SK-N-SH (cell line): ENCODE measurements at regions not wholly inside any gene's neighbourhood (a gene's known extent, or its start where the extent isn't known, plus 50 kb on each side); places are given as distances from the start of the nearest gene placed in this dataset.

Experiments used
- CTCF ChIA-PET: fragments of 300-600, 350-600 bp; formaldehyde crosslinking; extraction: SDS; loops from one replicate; lab custom pipeline; 2021; lab: Yijun Ruan, JAX
- POLR2A ChIA-PET: fragments of 350-600 bp; sonication (Branson Sonifier 250); formaldehyde crosslinking; extraction: SDS; loops from one replicate; lab custom pipeline; 2020; ENCODE audit warnings: antibody characterized with exemption, inconsistent platforms; lab: Yijun Ruan, JAX
- DNase-seq: peaks from one replicate; pipeline ENCODE4 v3.0.0; 2012
- H2AFZ ChIP-seq: fragments of 200-600 bp; sonication (generic); 2 replicates; pipeline ENCODE4 v1.8.1; 2016; ENCODE audit warnings: antibody characterized with exemption, mild to moderate bottlenecking, low read depth
- H3F3A ChIP-seq: fragments of 200-600 bp; sonication (generic); replicated peaks from 2 replicates; pipeline ENCODE3; 2016; ENCODE audit warnings: antibody characterized with exemption, mild to moderate bottlenecking; ENCODE audit not compliant: insufficient read depth
- H3K27ac ChIP-seq, 2 experiments: fragments of 200-500 bp in 1 of 2; fragments of 200-600 bp in 1 of 2; sonication (Bioruptor generic) in 1 of 2; sonication (generic), shearing (Covaris generic) in 1 of 2; 2 replicates each; pipeline versions ENCODE4 v1.5.1 to v1.6.1; 2014 to 2016; ENCODE audit warnings: low read depth in 2 of 2, inconsistent platforms in 1 of 2, low read length in 1 of 2, mild to moderate bottlenecking in 1 of 2, mixed read lengths in 1 of 2
- H3K27me3 ChIP-seq: fragments of 200-600 bp; sonication (generic), shearing (Covaris generic); 2 replicates; pipeline ENCODE4 v1.6.1; 2016; ENCODE audit warnings: mixed run types; ENCODE audit not compliant: insufficient read depth
- H3K36me3 ChIP-seq, 2 experiments: fragments of 200-500 bp in 1 of 2; fragments of 200-600 bp in 1 of 2; sonication (Bioruptor generic) in 1 of 2; sonication (generic) in 1 of 2; replicated peaks in 1 of 2; 2 replicates each; pipeline versions ENCODE3 to v1.5.1; 2014 to 2016; ENCODE audit warnings: low read length in 1 of 2, mild to moderate bottlenecking in 1 of 2; ENCODE audit not compliant: insufficient read depth in 2 of 2, control insufficient read depth in 1 of 2
- H3K4me1 ChIP-seq, 2 experiments: fragments of 200-500 bp in 1 of 2; fragments of 200-600 bp in 1 of 2; sonication (Bioruptor generic) in 1 of 2; sonication (generic), shearing (Covaris generic) in 1 of 2; 2 replicates each; pipeline versions ENCODE4 v1.5.1 to v1.6.1; 2014 to 2016; ENCODE audit warnings: low read depth in 1 of 2, low read length in 1 of 2, mixed run types in 1 of 2; ENCODE audit not compliant: insufficient read depth in 2 of 2, control insufficient read depth in 1 of 2
- H3K4me2 ChIP-seq: fragments of 200-600 bp; sonication (generic), shearing (Covaris generic); 2 replicates; pipeline ENCODE4 v1.6.1; 2017; ENCODE audit warnings: mixed run types
- H3K4me3 ChIP-seq, 2 experiments: fragments of 200-500 bp in 1 of 2; fragments of 200-600 bp in 1 of 2; sonication (Bioruptor generic) in 1 of 2; sonication (generic), shearing (Covaris generic) in 1 of 2; 2 replicates each; pipeline versions ENCODE4 v1.5.1 to v1.8.1; 2014 to 2016; ENCODE audit warnings: low read depth in 2 of 2, inconsistent platforms in 1 of 2, low read length in 1 of 2, mild to moderate bottlenecking in 1 of 2, mixed read lengths in 1 of 2, moderate library complexity in 1 of 2
- H3K79me2 ChIP-seq: fragments of 200-600 bp; sonication (generic); 2 replicates; pipeline ENCODE4 v1.8.1; 2017; ENCODE audit warnings: mild to moderate bottlenecking; ENCODE audit not compliant: insufficient read depth
- H3K9ac ChIP-seq: fragments of 200-600 bp; sonication (generic); 2 replicates; pipeline ENCODE4 v1.6.1; 2017; ENCODE audit warnings: mixed run types
- H3K9me2 ChIP-seq: fragments of 200-600 bp; sonication (generic); 2 replicates; pipeline ENCODE4 v1.6.1; 2017; ENCODE audit warnings: mixed run types
- H3K9me3 ChIP-seq: fragments of 200-600 bp; sonication (generic); 2 replicates; pipeline ENCODE4 v1.6.1; 2017; ENCODE audit warnings: mixed run types, mild to moderate bottlenecking, moderate library complexity
- H4K20me1 ChIP-seq: fragments of 200-600 bp; sonication (generic); 2 replicates; pipeline ENCODE4 v1.6.1; 2017; ENCODE audit warnings: mild to moderate bottlenecking, mixed run types; ENCODE audit not compliant: insufficient read depth
- CHD2 ChIP-seq: fragments of 150-350 bp; IDR thresholded peaks from 2 replicates; pipeline ENCODE4 v1.6.1; 2018; ENCODE audit warnings: low read length; ENCODE audit not compliant: partially characterized antibody
- CTCF ChIP-seq: fragments of 200-600 bp; sonication (generic); IDR thresholded peaks from 2 replicates; pipeline ENCODE4 v1.6.1; 2017; ENCODE audit warnings: antibody characterized with exemption, mild to moderate bottlenecking, moderate library complexity
- EP300 ChIP-seq, 2 experiments: IDR thresholded peaks; 2 replicates each; pipeline versions ENCODE4 v1.4.0 to v1.6.1; 2012; ENCODE audit warnings: borderline replicate concordance in 1 of 2, low read depth in 1 of 2, low read length in 1 of 2
- EZH2phosphoT487 ChIP-seq: fragments of 200-600 bp; sonication (generic); IDR thresholded peaks from 2 replicates; pipeline ENCODE4 v1.6.1; 2017; ENCODE audit warnings: low read depth, mixed run types, mild to moderate bottlenecking, antibody characterized with exemption, moderate library complexity, borderline replicate concordance
- MEF2A ChIP-seq: IDR thresholded peaks from 2 replicates; pipeline ENCODE4 v1.4.0; 2012; ENCODE audit warnings: low read depth, borderline replicate concordance
- MXI1 ChIP-seq: IDR thresholded peaks from 2 replicates; pipeline ENCODE4 v1.6.1; 2012; ENCODE audit warnings: mild to moderate bottlenecking, low read depth, low read length, improper control_type of control experiment
- NFIC ChIP-seq: IDR thresholded peaks from 2 replicates; pipeline ENCODE4 v1.4.0; 2012; ENCODE audit warnings: borderline replicate concordance
- SIN3A ChIP-seq: IDR thresholded peaks from 2 replicates; pipeline ENCODE4 v1.6.1; 2012; ENCODE audit warnings: low read depth, mild to moderate bottlenecking, low read length, moderate library complexity, borderline replicate concordance
- SMC3 ChIP-seq: IDR thresholded peaks from 2 replicates; pipeline ENCODE4 v1.6.1; 2012; ENCODE audit warnings: low read depth, low read length, improper control_type of control experiment
- TEAD4 ChIP-seq: IDR thresholded peaks from 2 replicates; pipeline ENCODE4 v1.4.0; 2012; ENCODE audit warnings: mild to moderate bottlenecking, borderline replicate concordance; ENCODE audit not compliant: insufficient read depth
- USF2 ChIP-seq: fragments of 150-350 bp; IDR thresholded peaks from 2 replicates; pipeline ENCODE4 v1.6.1; 2017; ENCODE audit warnings: antibody characterized with exemption, low read length, low read depth, borderline replicate concordance
- WGBS: methylation state at CpG from one replicate; pipeline ENCODE4 v1.1.6; 2017; ENCODE audit warnings: low lambda C conversion rate; 5-methylcytosine and 5-hydroxymethylcytosine counted together
- TF ChIP-seq, protein P1 (sequence below): fragments of 150-350 bp; IDR thresholded peaks from 2 replicates; pipeline ENCODE4 v1.6.1; 2016; ENCODE audit warnings: mild to moderate bottlenecking, low read depth, low read length
- TF ChIP-seq, protein P2 (sequence below): IDR thresholded peaks from 2 replicates; pipeline ENCODE4 v1.4.0; 2012; ENCODE audit warnings: low read depth, borderline replicate concordance
- TF ChIP-seq, protein P3 (sequence below): IDR thresholded peaks from 2 replicates; pipeline ENCODE4; 2012

DNA sequence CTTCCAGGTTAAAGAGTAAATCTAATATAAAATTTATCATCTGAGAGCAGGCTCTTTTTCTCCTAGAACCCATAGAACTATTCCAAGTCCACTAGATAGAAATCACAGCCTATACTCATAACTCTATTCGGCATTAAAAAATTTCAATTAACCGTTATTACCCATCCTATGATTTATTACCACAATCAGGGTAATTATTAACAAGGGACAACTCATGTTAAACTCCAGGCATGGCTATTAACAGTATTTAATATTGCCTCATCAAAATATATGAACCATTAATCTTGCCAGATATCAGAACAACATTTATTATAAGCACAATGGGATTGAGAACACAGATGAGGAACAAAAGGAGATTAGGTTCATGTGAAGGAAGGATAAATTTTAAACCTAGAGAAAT, 136.8 kb upstream of the RIOK3 start:
- no peaks in the 10 kb centered on the region for H4K20me1 ChIP-seq
- H3K36me3 ChIP-seq, result no peaks in the 10 kb centered on the region
- no peak overlapping the region for H3K4me3 ChIP-seq
- no peak overlapping the region for H2AFZ ChIP-seq
- H3K27ac ChIP-seq, result no peak overlapping the region
- H3F3A ChIP-seq, result peaks cover 28% of the 10 kb centered on the region
- H3K4me2 ChIP-seq, result no peak overlapping the region
- no peaks in the 10 kb centered on the region for H3K9me2 ChIP-seq
- H3K4me1 ChIP-seq, result peaks cover 5 to 15% of the 10 kb centered on the region in 2 experiments; a peak in 2 of 4 replicates
- CTCF ChIA-PET, result no interaction called here
- no peaks in the 10 kb centered on the region for H3K27me3 ChIP-seq
- no peaks in the 10 kb centered on the region for H3K79me2 ChIP-seq
- no peak overlapping the region for H3K9ac ChIP-seq
- TF ChIP-seq CHD2, result no peak
- POLR2A ChIA-PET, result no interaction called here
- 95% methylated on average over 2 of the region's 2 CpGs for WGBS
- DNase-seq, result no peak
- H3K9me3 ChIP-seq, result no peaks in the 10 kb centered on the region

DNA sequence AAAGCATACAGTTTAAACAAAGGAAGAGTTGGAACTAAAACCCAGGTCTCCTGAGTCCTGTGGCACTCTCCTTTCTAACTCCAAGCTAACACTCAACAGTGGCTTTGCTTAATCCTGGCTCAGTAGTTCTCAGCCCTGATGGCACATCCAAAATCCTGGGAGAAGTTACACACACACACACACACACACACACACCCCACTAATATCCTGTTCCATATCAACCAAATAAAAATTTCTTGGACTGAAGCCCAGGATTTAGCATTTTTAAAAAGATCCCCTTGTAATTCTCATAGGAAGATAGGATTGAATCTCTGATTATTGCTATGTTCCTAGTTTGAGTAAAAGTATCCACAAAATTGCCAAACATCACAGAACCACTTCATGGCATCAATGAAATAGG, 136.1 kb upstream of the RIOK3 start:
- no peak for TF ChIP-seq MXI1
- TF ChIP-seq SMC3, result no peak
- peak; percentile 25; the same call in 1 of the 2 replicates for TF ChIP-seq NFIC
- no peak for TF ChIP-seq TEAD4
- TF ChIP-seq SIN3A, result no peak
- Histone ChIP-seq H3K36me3 (no peaks in the 10 kb centered on the region), H3K79me2 (no peaks in the 10 kb centered on the region), H3K27me3 (no peaks in the 10 kb centered on the region), H3K4me2 (no peak overlapping the region), H3K4me3 (no peak overlapping the region), H4K20me1 (no peaks in the 10 kb centered on the region), H3K9me3 (no peaks in the 10 kb centered on the region), H3K27ac (no peak overlapping the region), H3F3A (peaks cover 22% of the 10 kb centered on the region), H3K9me2 (no peaks in the 10 kb centered on the region), H3K9ac (no peak overlapping the region), H2AFZ (no peak overlapping the region), H3K4me1 (peaks cover 2 to 9% of the 10 kb centered on the region in 2 experiments; a peak in 2 of 4 replicates)
- ChIA-PET CTCF (no interaction called here), POLR2A (no interaction called here)
- DNase-seq, result no peak

DNA sequence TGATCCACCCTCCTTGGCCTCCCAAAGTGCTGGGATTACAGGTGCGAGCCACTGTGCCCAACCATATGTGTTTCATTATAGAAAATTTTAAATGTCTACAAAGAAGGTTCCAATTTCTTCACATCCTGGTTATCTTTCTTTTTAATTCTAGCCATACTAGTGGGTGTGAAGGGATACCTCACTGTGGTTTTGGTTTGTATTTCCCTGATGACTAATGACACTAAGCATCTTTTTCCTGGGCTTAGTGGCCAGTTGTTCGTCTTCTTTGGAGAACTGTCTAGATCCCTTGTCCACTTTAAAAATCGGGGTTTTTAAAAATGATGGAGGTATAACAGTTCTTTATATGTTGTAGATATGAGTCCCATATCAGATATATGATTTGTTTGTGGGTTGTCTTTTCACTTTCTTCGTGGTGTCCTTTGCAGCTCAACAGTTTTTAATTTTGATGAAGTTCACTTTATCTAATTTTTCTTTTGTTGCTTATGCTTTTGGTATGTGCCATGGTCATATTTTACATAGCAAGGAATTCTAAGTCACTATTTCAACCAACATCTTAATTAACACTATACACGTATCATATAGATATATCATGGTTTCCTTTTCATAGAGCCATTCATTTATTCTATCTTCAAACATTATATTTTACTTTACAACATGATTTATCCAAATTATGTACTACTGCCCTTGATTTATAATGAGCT, 135.0 kb upstream of the RIOK3 start:
- H3K4me3 ChIP-seq, result no peak overlapping the region
- ChIA-PET POLR2A (no interaction called here), CTCF (no interaction called here)
- peak overlapping the region; percentile 5; the same call in 1 of the 2 replicates for H3K4me2 ChIP-seq
- H3K79me2 ChIP-seq, result no peaks in the 10 kb centered on the region
- H3K9ac ChIP-seq, result no peak overlapping the region
- 0 out of 4 replicates have a peak, but pooled peaks cover 0 to 2% of the 10 kb centered on the region in 2 experiments for H3K4me1 ChIP-seq
- WGBS, result 71% methylated on average over 5 of the region's 5 CpGs
- no peak for DNase-seq
- H3K36me3 ChIP-seq, result no peaks in the 10 kb centered on the region
- H3K27me3 ChIP-seq, result no peaks in the 10 kb centered on the region
- peak overlapping the region in 1 of 2 experiments; percentile 38; a peak in 2 of 4 replicates for H3K27ac ChIP-seq
- no peaks in the 10 kb centered on the region for H3K9me2 ChIP-seq
- peaks cover 13% of the 10 kb centered on the region for H3F3A ChIP-seq
- no peaks in the 10 kb centered on the region for H3K9me3 ChIP-seq
- H4K20me1 ChIP-seq, result no peaks in the 10 kb centered on the region
- no peak overlapping the region for H2AFZ ChIP-seq
- no peak for TF ChIP-seq MEF2A
- no peak for TF ChIP-seq CHD2
- TF ChIP-seq, protein P1, sequence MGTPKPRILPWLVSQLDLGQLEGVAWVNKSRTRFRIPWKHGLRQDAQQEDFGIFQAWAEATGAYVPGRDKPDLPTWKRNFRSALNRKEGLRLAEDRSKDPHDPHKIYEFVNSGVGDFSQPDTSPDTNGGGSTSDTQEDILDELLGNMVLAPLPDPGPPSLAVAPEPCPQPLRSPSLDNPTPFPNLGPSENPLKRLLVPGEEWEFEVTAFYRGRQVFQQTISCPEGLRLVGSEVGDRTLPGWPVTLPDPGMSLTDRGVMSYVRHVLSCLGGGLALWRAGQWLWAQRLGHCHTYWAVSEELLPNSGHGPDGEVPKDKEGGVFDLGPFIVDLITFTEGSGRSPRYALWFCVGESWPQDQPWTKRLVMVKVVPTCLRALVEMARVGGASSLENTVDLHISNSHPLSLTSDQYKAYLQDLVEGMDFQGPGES, result no peak
- no peak for TF ChIP-seq CTCF
- no peak for TF ChIP-seq EZH2phosphoT487
- TF ChIP-seq, protein P2, sequence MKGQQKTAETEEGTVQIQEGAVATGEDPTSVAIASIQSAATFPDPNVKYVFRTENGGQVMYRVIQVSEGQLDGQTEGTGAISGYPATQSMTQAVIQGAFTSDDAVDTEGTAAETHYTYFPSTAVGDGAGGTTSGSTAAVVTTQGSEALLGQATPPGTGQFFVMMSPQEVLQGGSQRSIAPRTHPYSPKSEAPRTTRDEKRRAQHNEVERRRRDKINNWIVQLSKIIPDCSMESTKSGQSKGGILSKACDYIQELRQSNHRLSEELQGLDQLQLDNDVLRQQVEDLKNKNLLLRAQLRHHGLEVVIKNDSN, result no peak
- no peak for TF ChIP-seq SIN3A
- no peak for TF ChIP-seq EP300 (IDR thresholded peaks at IDR 0.05; ENCODE audit: borderline replicate concordance in 1 of 2, low read depth in 1 of 2, low read length in 1 of 2)
- TF ChIP-seq, protein P3, sequence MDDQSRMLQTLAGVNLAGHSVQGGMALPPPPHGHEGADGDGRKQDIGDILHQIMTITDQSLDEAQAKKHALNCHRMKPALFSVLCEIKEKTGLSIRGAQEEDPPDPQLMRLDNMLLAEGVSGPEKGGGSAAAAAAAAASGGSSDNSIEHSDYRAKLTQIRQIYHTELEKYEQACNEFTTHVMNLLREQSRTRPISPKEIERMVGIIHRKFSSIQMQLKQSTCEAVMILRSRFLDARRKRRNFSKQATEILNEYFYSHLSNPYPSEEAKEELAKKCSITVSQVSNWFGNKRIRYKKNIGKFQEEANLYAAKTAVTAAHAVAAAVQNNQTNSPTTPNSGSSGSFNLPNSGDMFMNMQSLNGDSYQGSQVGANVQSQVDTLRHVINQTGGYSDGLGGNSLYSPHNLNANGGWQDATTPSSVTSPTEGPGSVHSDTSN, result peak; percentile 20; the same call in 1 of the 2 replicates
- TF ChIP-seq USF2, result no peak
